ENCODE measurements at regions not wholly inside any gene's neighbourhood (a gene's known extent, or its start where the extent isn't known, plus 50 kb on each side); places are given as distances from the start of the nearest gene placed in this dataset.

GRCh38 chr14:82411298-82411697 is 877.6 kb upstream of the SEL1L start:
- no peak for TF ChIP-seq CTCF (IDR thresholded peaks at IDR 0.05)
- Histone ChIP-seq H3K9me3 (ENCODE audit: control insufficient read depth in 1 of 2, insufficient read depth in 1 of 2, low read length in 2 of 2) (peaks cover 0 to 3% of the 10 kb centered on the region in 2 experiments), H3K27ac (ENCODE audit: low read depth in 1 of 2, low read length in 2 of 2) (no peak overlapping the region), H3K4me1 (ENCODE audit: insufficient read depth, low read length) (no peaks in the 10 kb centered on the region), H3K36me3 (ENCODE audit: insufficient read depth, low read length) (no peaks in the 10 kb centered on the region), H3K27me3 (ENCODE audit: control insufficient read depth in 1 of 2, insufficient read depth in 2 of 2, low read length in 2 of 2) (no peaks in the 10 kb centered on the region), H3K4me3 (ENCODE audit: low read length) (no peak overlapping the region)
- intact Hi-C loops (cut with DNase I, micrococcal nuclease) = no loop called here
- no peaks in the 10 kb centered on the region for H3K4me1 Mint-ChIP-seq (ENCODE audit: low read depth)
- no peaks in the 10 kb centered on the region for H3K36me3 Mint-ChIP-seq (ENCODE audit: low read depth)
- H3K9me3 Mint-ChIP-seq = peaks cover 16% of the 10 kb centered on the region
- ChIA-PET POLR2A (no interaction called here), CTCF (interaction anchor here (1.2 kb wide), 1 partner anchor 64 kb away, joined by 3 read pairs; no protein-coding TSS in a partner anchor)
- H3K27ac Mint-ChIP-seq = no peak overlapping the region
- H3K27me3 Mint-ChIP-seq = no peaks in the 10 kb centered on the region
- ATAC-seq (ENCODE audit: poor library complexity) (no peak), DNase-seq (no peak)
- H3K4me3 Mint-ChIP-seq = no peak overlapping the region

- no peaks in the 10 kb centered on the region for H3K36me3 Mint-ChIP-seq (ENCODE audit: low read depth)
- H3K4me3 Mint-ChIP-seq = no peak overlapping the region
- H3K27ac Mint-ChIP-seq = no peak overlapping the region
- no peak for TF ChIP-seq CTCF (IDR thresholded peaks at IDR 0.05)
- intact Hi-C loops (cut with DNase I, micrococcal nuclease) = no loop called here
- no peaks in the 10 kb centered on the region for H3K27me3 ChIP-seq (ENCODE audit: control insufficient read depth in 1 of 2, insufficient read depth in 2 of 2, low read length in 2 of 2)
- peaks cover 19% of the 10 kb centered on the region for H3K9me3 Mint-ChIP-seq
- ChIA-PET CTCF (no interaction called here), POLR2A (no interaction called here)
- H3K27me3 Mint-ChIP-seq = no peaks in the 10 kb centered on the region
- H3K36me3 ChIP-seq (ENCODE audit: insufficient read depth, low read length) = no peaks in the 10 kb centered on the region
- H3K4me3 ChIP-seq (ENCODE audit: low read length) = no peak overlapping the region
- no peak for ATAC-seq (ENCODE audit: poor library complexity)
- H3K9me3 ChIP-seq (ENCODE audit: control insufficient read depth in 1 of 2, insufficient read depth in 1 of 2, low read length in 2 of 2) = peaks cover 0 to 3% of the 10 kb centered on the region in 2 experiments
- no peak for DNase-seq
- no peaks in the 10 kb centered on the region for H3K4me1 Mint-ChIP-seq (ENCODE audit: low read depth)
- no peaks in the 10 kb centered on the region for H3K4me1 ChIP-seq (ENCODE audit: insufficient read depth, low read length)
- H3K27ac ChIP-seq (ENCODE audit: low read depth in 1 of 2, low read length in 2 of 2) = no peak overlapping the region
Measured at GRCh38 chr14:82412545-82412944, 878.9 kb upstream of the SEL1L start.

- H3K27me3 Mint-ChIP-seq = no peaks in the 10 kb centered on the region
- H3K4me1 Mint-ChIP-seq (ENCODE audit: low read depth) = no peaks in the 10 kb centered on the region
- Histone ChIP-seq H3K4me1 (ENCODE audit: insufficient read depth, low read length) (no peaks in the 10 kb centered on the region), H3K27me3 (ENCODE audit: control insufficient read depth in 1 of 2, insufficient read depth in 2 of 2, low read length in 2 of 2) (no peaks in the 10 kb centered on the region), H3K27ac (ENCODE audit: low read depth in 1 of 2, low read length in 2 of 2) (no peak overlapping the region), H3K9me3 (ENCODE audit: control insufficient read depth in 1 of 2, insufficient read depth in 1 of 2, low read length in 2 of 2) (peaks cover under 1 to 3% of the 10 kb centered on the region in 2 experiments), H3K36me3 (ENCODE audit: insufficient read depth, low read length) (no peaks in the 10 kb centered on the region), H3K4me3 (ENCODE audit: low read length) (no peak overlapping the region)
- H3K36me3 Mint-ChIP-seq (ENCODE audit: low read depth) = no peaks in the 10 kb centered on the region
- H3K27ac Mint-ChIP-seq = no peak overlapping the region
- no peak for DNase-seq
- no peak overlapping the region for H3K4me3 Mint-ChIP-seq
- POLR2A ChIA-PET = no interaction called here
- peaks cover 33% of the 10 kb centered on the region for H3K9me3 Mint-ChIP-seq
- no peak for ATAC-seq (ENCODE audit: poor library complexity)
- CTCF ChIA-PET = interaction anchor here (0.7 kb wide), 1 partner anchor 162 kb away, joined by 3 read pairs; no protein-coding TSS in a partner anchor
- no peak for TF ChIP-seq CTCF (IDR thresholded peaks at IDR 0.05)
- intact Hi-C loops (cut with DNase I, micrococcal nuclease) = no loop called here
Measured at GRCh38 chr14:82414853-82415539, 881.3 kb upstream of the SEL1L start.

All from CD4-positive, alpha-beta T cell (primary cell).